Heart left ventricle (tissue), 13 donors: ENCODE measurements at regions not wholly inside any gene's neighbourhood (a gene's known extent, or its start where the extent isn't known, plus 50 kb on each side); places are given as distances from the start of the nearest gene placed in this dataset.

Experiments
- POLR2A ChIP-seq, 2 donors: fragments of 450-650 bp; IDR thresholded peaks; one replicate each; pipeline ENCODE4 v1.6.1; 2017; ENCODE audit warnings: antibody characterized with exemption in 2 of 2, mild to moderate bottlenecking in 2 of 2, moderate library complexity in 2 of 2
- TF ChIP-seq, protein P1 (sequence below), 12 donors: fragments of 200-600 bp; sonication (generic) in 4 of 12; IDR thresholded peaks; one replicate each; pipeline versions ENCODE4 v1.5.0 to v1.8.0; 2018 to 2022; ENCODE audit warnings: antibody characterized with exemption in 12 of 12, mild to moderate bottlenecking in 5 of 12
- donor health status: ischemic (EF 13 %, LVEDD 7.1; RV severe dilation, severe dysfunction).
- donor health status: DM: no; HTN: yes; CAD: no.
- donor health status: DM: no; HTN: no; CAD: no.
- donor health status: ischemic (EF 25% LVEDD 6.9; RV normal size, moderate dysfunction).
- donor health status: ischemic (EF 25% LVEDD 5.7; RV mildly dilated, moderate dysfunction).
- donor health status: ischemic (EF 35%, LVEDD 5.7; RV mildly dilated, moderate dysfunction).
- donor health status: nonischemic (EF 11% LVEDD 7.7; RV severe dilation, severe dysfunction).
- donor health status: DM: yes; HTN: yes; CAD: no.
- donor health status: PGD.
- donor health status: ischemic (EF 29% LVEDD 5.4; RV normal size, mild dysfunction).
- donor health status: nonischemic (EF 23%, LVEDD 6.1; RV moderate dilation, normal function).

DNA sequence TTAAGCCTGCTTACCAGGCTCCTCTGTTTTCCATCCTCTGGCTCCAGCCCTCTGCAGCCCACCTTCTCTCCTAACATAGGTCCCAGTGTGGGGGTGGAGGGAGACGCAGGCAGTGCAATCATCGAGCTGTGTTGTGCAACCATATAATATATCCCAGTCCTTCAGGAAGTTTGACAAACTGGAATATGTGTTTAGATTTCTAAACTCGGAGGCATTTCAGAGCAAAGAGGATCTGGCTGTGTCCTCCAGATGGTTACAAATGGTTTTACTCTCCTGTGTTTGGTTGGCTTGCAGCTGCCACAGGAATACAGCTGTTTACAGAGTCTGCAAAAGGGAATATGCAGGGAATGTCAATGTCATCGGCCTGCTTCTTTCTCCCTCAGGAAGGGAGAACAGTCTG lies 195.3 kb upstream of the LNX1 start:
- TF ChIP-seq POLR2A (IDR thresholded peaks at IDR 0.05) = no peak
- TF ChIP-seq, protein P1, sequence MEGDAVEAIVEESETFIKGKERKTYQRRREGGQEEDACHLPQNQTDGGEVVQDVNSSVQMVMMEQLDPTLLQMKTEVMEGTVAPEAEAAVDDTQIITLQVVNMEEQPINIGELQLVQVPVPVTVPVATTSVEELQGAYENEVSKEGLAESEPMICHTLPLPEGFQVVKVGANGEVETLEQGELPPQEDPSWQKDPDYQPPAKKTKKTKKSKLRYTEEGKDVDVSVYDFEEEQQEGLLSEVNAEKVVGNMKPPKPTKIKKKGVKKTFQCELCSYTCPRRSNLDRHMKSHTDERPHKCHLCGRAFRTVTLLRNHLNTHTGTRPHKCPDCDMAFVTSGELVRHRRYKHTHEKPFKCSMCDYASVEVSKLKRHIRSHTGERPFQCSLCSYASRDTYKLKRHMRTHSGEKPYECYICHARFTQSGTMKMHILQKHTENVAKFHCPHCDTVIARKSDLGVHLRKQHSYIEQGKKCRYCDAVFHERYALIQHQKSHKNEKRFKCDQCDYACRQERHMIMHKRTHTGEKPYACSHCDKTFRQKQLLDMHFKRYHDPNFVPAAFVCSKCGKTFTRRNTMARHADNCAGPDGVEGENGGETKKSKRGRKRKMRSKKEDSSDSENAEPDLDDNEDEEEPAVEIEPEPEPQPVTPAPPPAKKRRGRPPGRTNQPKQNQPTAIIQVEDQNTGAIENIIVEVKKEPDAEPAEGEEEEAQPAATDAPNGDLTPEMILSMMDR (IDR thresholded peaks at IDR 0.05) = no peak
